ENCODE measurements at regions not wholly inside any gene's neighbourhood (a gene's known extent, or its start where the extent isn't known, plus 50 kb on each side); places are given as distances from the start of the nearest gene placed in this dataset.

GRCh38 chr4:174099712-174100111, 183.8 kb downstream of the FBXO8 start:
- no peaks in the 10 kb centered on the region for H3K9me2 ChIP-seq (replicated peaks; ENCODE audit: low read length)
- ATAC-seq = no peak
- no TSS peak for BruUV-seq (replicated peaks)
- TF ChIP-seq EZH2phosphoT487 (IDR thresholded peaks at IDR 0.05; ENCODE audit: borderline replicate concordance, low read length) (no peak), CTCF (conservative IDR thresholded peaks at IDR 0.05; ENCODE audit: low read depth, low read length) (no peak), EZH2 (IDR thresholded peaks at IDR 0.05; ENCODE audit: low read length, unreplicated experiment) (no peak)
- no peaks in the 10 kb centered on the region for H3K36me3 ChIP-seq (ENCODE audit: low read depth, low read length)
- H2AFZ ChIP-seq (ENCODE audit: low read length) = no peak overlapping the region
- H3K4me1 ChIP-seq (ENCODE audit: insufficient read depth, low read length) = no peaks in the 10 kb centered on the region
- no peaks in the 10 kb centered on the region for H3K79me2 ChIP-seq (ENCODE audit: low read length)
- no peak overlapping the region for H3K9ac ChIP-seq (ENCODE audit: low read length)
- POLR2A ChIA-PET (ENCODE audit: unreplicated experiment) = no interaction called here
- no peak overlapping the region for H3K4me2 ChIP-seq (ENCODE audit: low read length)
- H4K20me1 ChIP-seq (ENCODE audit: low read length) = no peaks in the 10 kb centered on the region
- CTCF ChIA-PET = no interaction called here
- no peak overlapping the region for H3K4me3 ChIP-seq (ENCODE audit: low read length)
- no peak overlapping the region for H3K27ac ChIP-seq (ENCODE audit: low read length)
- H3F3A ChIP-seq (ENCODE audit: low read length, unreplicated experiment) = no peaks in the 10 kb centered on the region
- DNase-seq = no peak
- intact Hi-C loops (cut with micrococcal nuclease) = no loop called here
- peaks cover 50% of the 10 kb centered on the region for H3K27me3 ChIP-seq (ENCODE audit: low read length)
- no peaks in the 10 kb centered on the region for H3K9me3 ChIP-seq (ENCODE audit: low read length)

- intact Hi-C loops (cut with micrococcal nuclease) = no loop called here
- no peak for ATAC-seq
- Histone ChIP-seq H2AFZ (ENCODE audit: low read length) (no peak overlapping the region), H3K27ac (ENCODE audit: low read length) (no peak overlapping the region), H3K27me3 (ENCODE audit: low read length) (peaks cover 28% of the 10 kb centered on the region; the same call in 1 of the 2 replicates), H3K36me3 (ENCODE audit: low read depth, low read length) (no peaks in the 10 kb centered on the region), H3K9me3 (ENCODE audit: low read length) (no peaks in the 10 kb centered on the region), H3K9ac (ENCODE audit: low read length) (no peak overlapping the region), H4K20me1 (ENCODE audit: low read length) (no peaks in the 10 kb centered on the region), H3K4me3 (ENCODE audit: low read length) (no peak overlapping the region), H3K9me2 (replicated peaks; ENCODE audit: low read length) (no peaks in the 10 kb centered on the region), H3K4me2 (ENCODE audit: low read length) (no peak overlapping the region), H3F3A (ENCODE audit: low read length, unreplicated experiment) (no peaks in the 10 kb centered on the region), H3K79me2 (ENCODE audit: low read length) (no peaks in the 10 kb centered on the region), H3K4me1 (ENCODE audit: insufficient read depth, low read length) (no peaks in the 10 kb centered on the region)
- DNase-seq = no peak
- no TSS peak for BruUV-seq (replicated peaks)
- ChIA-PET CTCF (no interaction called here), POLR2A (ENCODE audit: unreplicated experiment) (no interaction called here)
- no peak for TF ChIP-seq EZH2phosphoT487 (IDR thresholded peaks at IDR 0.05; ENCODE audit: borderline replicate concordance, low read length)
- no peak for TF ChIP-seq CTCF (conservative IDR thresholded peaks at IDR 0.05; ENCODE audit: low read depth, low read length)
- TF ChIP-seq EZH2 (IDR thresholded peaks at IDR 0.05; ENCODE audit: low read length, unreplicated experiment) = no peak
Observed at GRCh38 chr4:174096999-174097398, 186.5 kb downstream of the FBXO8 start.

- Histone ChIP-seq H2AFZ (ENCODE audit: low read length) (no peak overlapping the region), H3K9me3 (ENCODE audit: low read length) (no peaks in the 10 kb centered on the region), H3K4me1 (ENCODE audit: insufficient read depth, low read length) (no peaks in the 10 kb centered on the region), H3K27me3 (ENCODE audit: low read length) (peaks cover 27% of the 10 kb centered on the region; the same call in 1 of the 2 replicates), H3F3A (ENCODE audit: low read length, unreplicated experiment) (no peaks in the 10 kb centered on the region), H4K20me1 (ENCODE audit: low read length) (no peaks in the 10 kb centered on the region), H3K9ac (ENCODE audit: low read length) (no peak overlapping the region), H3K36me3 (ENCODE audit: low read depth, low read length) (no peaks in the 10 kb centered on the region), H3K27ac (ENCODE audit: low read length) (no peak overlapping the region), H3K9me2 (replicated peaks; ENCODE audit: low read length) (no peaks in the 10 kb centered on the region), H3K4me3 (ENCODE audit: low read length) (no peak overlapping the region), H3K79me2 (ENCODE audit: low read length) (no peaks in the 10 kb centered on the region), H3K4me2 (ENCODE audit: low read length) (no peak overlapping the region)
- ChIA-PET CTCF (no interaction called here), POLR2A (ENCODE audit: unreplicated experiment) (no interaction called here)
- no peak for TF ChIP-seq EZH2phosphoT487 (IDR thresholded peaks at IDR 0.05; ENCODE audit: borderline replicate concordance, low read length)
- no peak for TF ChIP-seq CTCF (conservative IDR thresholded peaks at IDR 0.05; ENCODE audit: low read depth, low read length)
- TF ChIP-seq EZH2 (IDR thresholded peaks at IDR 0.05; ENCODE audit: low read length, unreplicated experiment) = no peak
- intact Hi-C loops (cut with micrococcal nuclease) = no loop called here
- BruUV-seq (replicated peaks) = no TSS peak
- no peak for ATAC-seq
- no peak for DNase-seq
Observed at GRCh38 chr4:174096456-174096855, 187.0 kb downstream of the FBXO8 start.

All from PC-3 (cell line).